GM23248 (cell line): ENCODE measurements at regions not wholly inside any gene's neighbourhood (a gene's known extent, or its start where the extent isn't known, plus 50 kb on each side); places are given as distances from the start of the nearest gene placed in this dataset.

Experiments used
- EZH2 ChIP-seq: fragments of 200-600 bp; sonication (generic); IDR thresholded peaks from 2 replicates; pipeline ENCODE4 v1.6.1; 2018; ENCODE audit warnings: antibody characterized with exemption, mild to moderate bottlenecking; ENCODE audit not compliant: insufficient read depth, poor library complexity, severe bottlenecking
- EZH2phosphoT487 ChIP-seq: fragments of 200-600 bp; sonication (generic); IDR thresholded peaks from 2 replicates; pipeline ENCODE4 v1.6.1; 2018; ENCODE audit warnings: antibody characterized with exemption, moderate library complexity, mild to moderate bottlenecking, low read depth; ENCODE audit not compliant: insufficient read depth

- TF ChIP-seq EZH2 (no peak), EZH2phosphoT487 (no peak)
Measured at GRCh38 chr5:39486790-39487189, 62.0 kb upstream of the DAB2 start.
